GM12878 (cell line): ENCODE measurements at regions not wholly inside any gene's neighbourhood (a gene's known extent, or its start where the extent isn't known, plus 50 kb on each side); places are given as distances from the start of the nearest gene placed in this dataset.

Experiments used
- ATAC-seq: fragments of 200-7000 bp; cut with Tn5 transposase; 3 replicates; pipeline ENCODE4 v1.9.1; 2020; ENCODE audit warnings: mild to moderate bottlenecking, moderate library complexity
- BruUV-seq: library from RNA; stranded (reverse); fragments of 400-500 nt; replicated peaks from 2 replicates; lab custom pipeline; 2021; lab: Mats Ljungman, UMichigan
- CTCF ChIA-PET: fragments of 300-600 bp; sonication (Branson Sonifier 250); formaldehyde crosslinking; extraction: SDS; loops from one replicate; lab custom pipeline; 2021; ENCODE audit warnings: inconsistent platforms; lab: Yijun Ruan, JAX
- POLR2A ChIA-PET: fragments of 350-600 bp; formaldehyde crosslinking; extraction: SDS; loops from one replicate; lab custom pipeline; 2021; ENCODE audit warnings: inconsistent platforms; lab: Charles Lee
- RAD21 ChIA-PET: fragments of 300-600 bp; sonication (Branson Sonifier 250); formaldehyde crosslinking; loops from one replicate; lab custom pipeline; 2023; ENCODE audit warnings: antibody characterized with exemption; ENCODE audit not compliant: unreplicated experiment; lab: Charles Lee
- SMC1A ChIA-PET: fragments of 300-600 bp; sonication (Branson Sonifier 250); formaldehyde crosslinking; loops from one replicate; lab custom pipeline; 2023; ENCODE audit not compliant: unreplicated experiment, uncharacterized antibody; lab: Charles Lee
- DNase-seq: peaks from one replicate; pipeline ENCODE4 v3.0.0-alpha.2; 2011; ENCODE audit warnings: low read depth, low spot score
- FAIRE-seq: peaks from 3 replicates; lab custom pipeline; 2011; peaks lifted over from hg19 to GRCh38; lab: Jason Lieb, UNC
- H2AFZ ChIP-seq: 2 replicates; pipeline ENCODE4 v1.6.0; 2011; ENCODE audit warnings: low read depth, low read length, control low read depth; ENCODE audit not compliant: control insufficient read depth
- H3K27ac ChIP-seq: 2 replicates; pipeline ENCODE4 v1.5.1; 2011; ENCODE audit warnings: control low read depth; ENCODE audit not compliant: control insufficient read depth, insufficient read depth
- H3K27me3 ChIP-seq, 2 experiments: replicated peaks in 1 of 2; 2 replicates each; pipeline versions ENCODE4 v1.6.0 to v1.6.1; 2011; ENCODE audit warnings: low read length in 1 of 2; ENCODE audit not compliant: control insufficient read depth in 2 of 2, insufficient read depth in 2 of 2
- H3K36me3 ChIP-seq, 2 experiments: 2 replicates each; pipeline ENCODE4 v1.5.1; 2011; ENCODE audit warnings: low read length in 1 of 2; ENCODE audit not compliant: control insufficient read depth in 2 of 2, insufficient read depth in 2 of 2
- H3K4me1 ChIP-seq: 2 replicates; pipeline ENCODE4 v1.6.1; 2011; ENCODE audit warnings: mild to moderate bottlenecking, low read length, moderate library complexity, mixed read lengths; ENCODE audit not compliant: control insufficient read depth, insufficient read depth
- H3K4me2 ChIP-seq: 2 replicates; pipeline ENCODE4 v1.6.0; 2011; ENCODE audit warnings: control low read depth; ENCODE audit not compliant: control insufficient read depth, insufficient read depth
- H3K4me3 ChIP-seq: fragments of 200-600 bp; sonication (generic); 2 replicates; pipeline ENCODE4 v1.5.1; 2016
- H3K79me2 ChIP-seq: 2 replicates; pipeline ENCODE4 v1.6.0; 2011; ENCODE audit warnings: low read length; ENCODE audit not compliant: control insufficient read depth, insufficient read depth
- H3K9ac ChIP-seq: 2 replicates; pipeline ENCODE4 v1.8.0; 2011; ENCODE audit warnings: low read length, control low read depth, mixed read lengths; ENCODE audit not compliant: control insufficient read depth, insufficient read depth
- H3K9me3 ChIP-seq: replicated peaks from 3 replicates; pipeline ENCODE4 v1.5.1; 2011; ENCODE audit warnings: mild to moderate bottlenecking, low read length; ENCODE audit not compliant: control insufficient read depth, insufficient read depth
- H4K20me1 ChIP-seq: 2 replicates; pipeline ENCODE4 v1.6.0; 2011; ENCODE audit not compliant: control insufficient read depth, insufficient read depth
- BMI1 ChIP-seq: fragments of 450-650 bp; IDR thresholded peaks from 2 replicates; pipeline ENCODE4 v1.6.1; 2016; ENCODE audit warnings: mild to moderate bottlenecking, moderate library complexity, borderline replicate concordance
- CBX5 ChIP-seq: sonication (generic); IDR thresholded peaks from 2 replicates; pipeline ENCODE4 v1.6.1; 2016; ENCODE audit warnings: low read depth, moderate library complexity, mild to moderate bottlenecking, inconsistent platforms
- CUX1 ChIP-seq: IDR thresholded peaks from 2 replicates; pipeline ENCODE4 v1.6.1; 2012; ENCODE audit warnings: improper control_type of control experiment, low read depth, low read length; ENCODE audit not compliant: insufficient replicate concordance
- E2F4 ChIP-seq: IDR thresholded peaks from 2 replicates; pipeline ENCODE4 v1.6.1; 2012; ENCODE audit warnings: low read depth, low read length, improper control_type of control experiment
- ETV6 ChIP-seq, 2 experiments: fragments of 450-650 bp in 1 of 2; IDR thresholded peaks in 1 of 2; conservative IDR thresholded peaks in 1 of 2; 2 replicates each; pipeline ENCODE4 v1.6.1; 2014; ENCODE audit warnings: antibody characterized with exemption in 1 of 2, borderline replicate concordance in 1 of 2, low read depth in 1 of 2, mild to moderate bottlenecking in 1 of 2, moderate library complexity in 1 of 2
- MYB ChIP-seq: fragments of 150-350 bp; IDR thresholded peaks from 2 replicates; pipeline ENCODE4 v1.6.1; 2014; ENCODE audit warnings: mild to moderate bottlenecking, low read depth, low read length, borderline replicate concordance
- NR2C1 ChIP-seq: fragments of 450-650 bp; IDR thresholded peaks from 2 replicates; pipeline ENCODE4 v1.6.1; 2017; ENCODE audit warnings: antibody characterized with exemption, mild to moderate bottlenecking, moderate library complexity
- SUZ12 ChIP-seq: fragments of 200-600 bp; sonication (generic); IDR thresholded peaks from one replicate; pipeline ENCODE4 v1.6.1; 2018; ENCODE audit warnings: antibody characterized with exemption, mild to moderate bottlenecking; ENCODE audit not compliant: unreplicated experiment
- TCF3 ChIP-seq: IDR thresholded peaks from 2 replicates; pipeline ENCODE4 v1.6.1; 2012; ENCODE audit warnings: low read depth, mild to moderate bottlenecking, low read length, borderline replicate concordance; ENCODE audit not compliant: insufficient read depth
- YBX1 ChIP-seq: fragments of 450-650 bp; IDR thresholded peaks from 2 replicates; pipeline ENCODE4 v1.6.1; 2016; ENCODE audit warnings: antibody characterized with exemption
- WGBS: methylation state at CpG from one replicate; pipeline ENCODE4 v1.1.6; 2016; ENCODE audit warnings: low lambda C conversion rate; ENCODE audit not compliant: insufficient replicate concordance, insufficient coverage; ENCODE audit errors: missing lambda C conversion rate; 5-methylcytosine and 5-hydroxymethylcytosine counted together
- in situ Hi-C: fragments of 300-500 bp; cut with MboI; formaldehyde crosslinking; loops from 9 replicates; pipeline ENCODE4 v1.14.3; 2018; ENCODE audit warnings: mixed read lengths
- intact Hi-C: fragments of 100-400 bp; cut with micrococcal nuclease; formaldehyde crosslinking; loops from one replicate; pipeline ENCODE4 v1.14.2; 2022; ENCODE audit not compliant: unreplicated experiment
- TF ChIP-seq, protein P1 (sequence below): fragments of 450-650 bp; IDR thresholded peaks from 2 replicates; pipeline ENCODE4 v1.6.1; 2016; ENCODE audit warnings: mild to moderate bottlenecking

DNA sequence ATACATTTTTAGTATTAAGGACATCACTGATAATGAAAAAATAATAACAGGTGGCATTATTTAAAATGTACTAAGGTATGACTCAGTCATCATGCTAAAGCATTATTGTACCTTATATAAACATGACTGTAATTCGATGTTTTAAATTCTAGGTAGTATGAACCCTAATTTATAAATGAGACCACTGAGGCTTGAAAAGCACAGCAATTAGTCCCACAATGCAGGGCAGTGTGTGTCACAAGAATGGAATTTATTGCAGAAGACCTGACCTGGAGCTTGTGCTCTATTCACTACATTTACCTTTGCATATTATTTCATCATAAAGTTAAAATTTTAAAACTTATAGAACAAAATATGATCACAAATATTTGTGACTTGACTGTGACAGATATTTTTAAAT, 358.5 kb upstream of the DSEL start:
- intact Hi-C loops, result no loop called here
- Histone ChIP-seq H3K4me2 (no peak overlapping the region), H2AFZ (no peak overlapping the region), H3K36me3 (no peaks in the 10 kb centered on the region), H3K79me2 (no peaks in the 10 kb centered on the region), H3K27me3 (no peaks in the 10 kb centered on the region), H3K4me1 (no peaks in the 10 kb centered on the region), H3K27ac (no peak overlapping the region), H3K9ac (no peak overlapping the region), H4K20me1 (no peaks in the 10 kb centered on the region), H3K9me3 (no peaks in the 10 kb centered on the region), H3K4me3 (no peak overlapping the region)
- FAIRE-seq, result no peak
- POLR2A ChIA-PET, result no interaction called here
- TF ChIP-seq, protein P1, sequence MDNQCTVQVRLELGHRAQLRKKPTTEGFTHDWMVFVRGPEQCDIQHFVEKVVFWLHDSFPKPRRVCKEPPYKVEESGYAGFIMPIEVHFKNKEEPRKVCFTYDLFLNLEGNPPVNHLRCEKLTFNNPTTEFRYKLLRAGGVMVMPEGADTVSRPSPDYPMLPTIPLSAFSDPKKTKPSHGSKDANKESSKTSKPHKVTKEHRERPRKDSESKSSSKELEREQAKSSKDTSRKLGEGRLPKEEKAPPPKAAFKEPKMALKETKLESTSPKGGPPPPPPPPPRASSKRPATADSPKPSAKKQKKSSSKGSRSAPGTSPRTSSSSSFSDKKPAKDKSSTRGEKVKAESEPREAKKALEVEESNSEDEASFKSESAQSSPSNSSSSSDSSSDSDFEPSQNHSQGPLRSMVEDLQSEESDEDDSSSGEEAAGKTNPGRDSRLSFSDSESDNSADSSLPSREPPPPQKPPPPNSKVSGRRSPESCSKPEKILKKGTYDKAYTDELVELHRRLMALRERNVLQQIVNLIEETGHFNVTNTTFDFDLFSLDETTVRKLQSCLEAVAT, result no peak
- TF ChIP-seq CUX1, result no peak
- no peak for TF ChIP-seq E2F4
- no peak for TF ChIP-seq SUZ12
- TF ChIP-seq YBX1, result no peak
- no peak for TF ChIP-seq TCF3
- TF ChIP-seq ETV6 (conservative IDR thresholded peaks at IDR 0.05 in 1 of 2, IDR thresholded peaks at IDR 0.05 in 1 of 2; ENCODE audit: borderline replicate concordance in 1 of 2, low read depth in 1 of 2), result no peak
- TF ChIP-seq CBX5, result no peak
- TF ChIP-seq BMI1, result no peak
- TF ChIP-seq NR2C1, result no peak
- TF ChIP-seq MYB, result no peak
- CTCF ChIA-PET, result no interaction called here
- WGBS, result 5% methylated on average over 1 of the region's 1 CpG
- in situ Hi-C loops, result no loop called here
- SMC1A ChIA-PET, result no interaction called here
- DNase-seq, result no peak
- RAD21 ChIA-PET, result no interaction called here
- ATAC-seq, result no peak
- BruUV-seq, result no TSS peak
